ENCODE measurements at regions not wholly inside any gene's neighbourhood (a gene's known extent, or its start where the extent isn't known, plus 50 kb on each side); places are given as distances from the start of the nearest gene placed in this dataset.
A peak's percentile ranks its signal among the peaks of the same experiment; 100 is the strongest.

DNA sequence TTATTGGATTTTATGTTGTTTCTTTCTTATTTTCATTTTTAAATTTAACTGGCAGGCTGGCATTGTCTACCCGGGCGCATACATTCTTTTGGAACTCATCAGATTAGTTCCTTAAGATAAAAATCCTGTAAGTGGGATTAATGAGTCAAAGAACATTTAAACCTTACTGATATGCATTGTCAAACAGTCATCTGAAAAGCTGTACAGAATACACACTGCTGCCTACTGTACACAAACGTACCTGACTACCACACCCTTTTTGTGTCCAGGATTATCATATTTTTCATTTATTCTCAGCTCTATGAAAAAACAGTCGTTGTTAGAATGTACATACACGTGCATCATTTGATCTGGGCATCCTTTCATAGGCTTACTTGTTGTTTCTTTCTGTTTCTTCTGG, 358.3 kb downstream of the EFNB2 start:
- DNase-seq (ENCODE audit: low read depth, low spot score) = no peak

DNA sequence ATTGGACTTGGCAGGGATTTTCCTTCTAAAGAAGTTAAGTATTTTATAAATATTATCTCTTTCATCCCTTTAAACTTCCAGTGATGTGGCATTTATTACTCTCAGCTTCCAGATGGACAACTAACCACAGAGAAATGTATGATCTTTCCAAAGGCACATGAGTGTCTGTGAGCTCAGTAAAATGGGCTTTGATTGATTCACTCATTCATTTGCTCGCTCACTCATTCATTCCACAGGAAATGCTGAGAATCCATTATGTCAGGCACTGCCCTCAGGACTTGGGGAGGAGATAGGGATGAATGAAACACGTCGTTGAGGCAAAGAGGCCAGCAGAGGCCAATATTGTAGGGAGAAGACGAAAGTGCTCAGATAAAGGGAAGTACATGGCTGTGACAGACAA, 359.3 kb downstream of the EFNB2 start:
- no peak for DNase-seq (ENCODE audit: low read depth, low spot score)

DNA sequence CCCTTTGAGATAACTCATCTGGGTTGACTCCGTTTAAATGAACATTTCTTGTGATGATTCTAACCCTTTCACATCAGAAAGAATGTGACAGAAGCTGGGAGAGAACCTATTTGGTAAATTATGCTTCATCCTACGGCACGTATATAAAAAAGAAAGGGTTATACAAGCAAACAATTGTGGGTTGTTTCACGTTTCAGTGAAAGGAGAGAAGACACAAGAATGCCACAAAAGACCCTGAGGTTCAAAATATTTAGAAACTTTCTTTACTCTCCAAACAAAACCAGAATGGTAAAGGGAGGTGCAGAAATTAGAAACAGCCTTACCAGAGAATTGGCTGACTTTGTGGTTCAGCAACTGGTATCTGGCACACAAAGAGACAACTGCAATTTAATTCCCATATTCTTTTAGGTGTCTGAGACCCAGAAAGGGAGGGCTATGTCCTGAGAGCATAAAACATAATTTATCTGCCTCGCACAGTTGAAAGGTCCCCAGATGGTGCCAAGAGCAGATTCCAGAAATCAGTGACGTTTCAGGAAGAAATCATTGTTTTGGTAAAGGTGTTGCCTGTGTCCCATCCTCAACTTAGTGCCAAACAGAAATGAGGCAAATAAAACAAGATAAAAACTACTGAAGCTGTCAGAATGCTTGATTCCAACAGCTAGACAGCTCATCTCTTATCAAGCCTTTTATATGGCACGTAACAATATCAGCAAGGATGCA, 361.4 kb downstream of the EFNB2 start:
- no peak for DNase-seq (ENCODE audit: low read depth, low spot score)

DNA sequence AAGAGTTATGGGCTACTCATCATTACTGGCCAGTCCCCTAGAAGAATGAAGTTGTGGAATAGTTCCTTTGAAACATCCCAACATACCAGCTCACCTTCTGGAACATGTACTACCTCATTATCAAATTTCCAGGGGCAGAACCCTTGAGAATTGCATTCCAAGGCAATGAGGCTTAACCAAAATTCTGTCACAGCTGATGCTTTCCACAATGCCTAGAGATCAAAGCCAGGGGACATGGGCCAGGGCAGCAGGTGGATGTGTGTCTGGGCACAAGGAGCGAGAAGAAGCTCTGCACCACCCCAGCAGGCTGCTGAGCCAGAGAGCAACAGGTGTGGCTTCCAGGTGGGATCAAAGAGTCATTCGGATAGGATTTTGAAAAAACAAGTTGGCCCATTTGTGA, 362.1 kb downstream of the EFNB2 start:
- no peak for DNase-seq (ENCODE audit: low read depth, low spot score)

DNA sequence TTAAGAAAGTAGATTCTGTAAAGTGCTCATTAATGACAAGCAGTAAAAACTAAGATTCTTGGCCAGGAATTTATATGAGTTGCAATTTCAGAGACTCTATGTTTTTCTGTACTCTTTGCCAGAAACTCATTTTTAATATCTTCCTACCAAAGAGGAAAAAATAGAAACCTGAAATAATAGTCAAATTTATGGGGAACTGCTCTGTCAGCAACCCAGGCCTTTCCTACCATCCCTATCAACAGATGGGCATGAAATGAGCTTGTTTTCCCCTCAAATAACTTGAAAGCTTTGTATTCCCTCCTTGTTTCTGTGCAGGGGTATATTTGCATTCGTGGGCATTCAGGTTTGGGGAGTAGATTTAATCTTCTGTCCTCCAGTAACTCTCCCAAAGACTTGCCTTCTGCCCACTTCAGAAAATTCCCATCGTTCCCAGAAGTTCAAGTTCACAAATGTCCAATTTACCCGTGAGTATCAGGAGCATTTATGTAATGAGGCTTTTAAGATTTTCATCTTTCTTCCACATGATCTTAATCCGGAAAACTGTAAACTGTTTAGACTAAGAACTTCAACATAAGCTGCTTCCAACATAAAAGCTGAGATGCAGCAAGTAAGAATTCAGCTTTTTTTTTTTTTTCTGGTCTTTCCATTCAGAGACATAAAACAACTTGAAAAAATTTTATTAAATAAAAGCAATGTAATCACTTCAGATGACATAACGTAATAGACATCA, 363.1 kb downstream of the EFNB2 start:
- DNase-seq (ENCODE audit: low read depth, low spot score) = no peak

DNA sequence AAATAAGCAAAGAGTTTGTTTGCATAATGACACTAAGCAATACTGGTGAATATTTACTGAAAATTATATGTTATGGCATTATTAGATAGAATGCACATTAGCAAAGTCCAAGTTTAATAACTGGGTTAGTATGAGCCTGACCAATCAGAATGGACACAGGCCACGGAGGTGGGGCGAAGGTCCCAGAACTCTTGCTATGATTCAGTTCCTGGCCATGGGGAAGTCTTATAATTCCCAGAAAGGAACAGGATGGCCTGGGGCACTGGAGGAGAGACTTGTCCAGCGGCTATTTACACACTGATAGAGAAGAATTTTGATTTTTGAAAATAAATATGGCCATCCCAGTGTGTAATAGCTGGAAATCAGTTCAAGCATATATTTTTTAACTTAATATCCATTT, 372.0 kb downstream of the EFNB2 start:
- DNase-seq (ENCODE audit: low read depth, low spot score) = peak; percentile 44

DNA sequence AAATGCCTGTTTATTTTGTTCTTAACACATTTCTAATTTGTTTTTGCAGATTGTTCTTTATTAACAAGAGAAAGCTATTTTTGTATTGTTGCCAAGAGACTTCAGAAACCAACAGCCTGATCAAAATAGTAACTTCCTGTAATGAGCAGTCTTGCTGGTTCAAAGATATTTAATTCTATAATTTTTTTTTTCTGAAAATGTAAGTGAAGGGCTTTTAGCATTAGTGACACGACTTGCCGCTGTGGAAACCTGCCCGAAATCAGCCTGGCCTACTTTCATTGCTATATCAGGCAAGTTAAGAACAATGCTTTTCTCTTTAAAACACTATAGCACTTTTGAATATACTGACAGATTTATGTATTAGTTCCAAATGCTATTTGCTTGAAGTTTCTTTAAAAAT, 374.3 kb downstream of the EFNB2 start:
- DNase-seq (ENCODE audit: low read depth, low spot score) = no peak

DNA sequence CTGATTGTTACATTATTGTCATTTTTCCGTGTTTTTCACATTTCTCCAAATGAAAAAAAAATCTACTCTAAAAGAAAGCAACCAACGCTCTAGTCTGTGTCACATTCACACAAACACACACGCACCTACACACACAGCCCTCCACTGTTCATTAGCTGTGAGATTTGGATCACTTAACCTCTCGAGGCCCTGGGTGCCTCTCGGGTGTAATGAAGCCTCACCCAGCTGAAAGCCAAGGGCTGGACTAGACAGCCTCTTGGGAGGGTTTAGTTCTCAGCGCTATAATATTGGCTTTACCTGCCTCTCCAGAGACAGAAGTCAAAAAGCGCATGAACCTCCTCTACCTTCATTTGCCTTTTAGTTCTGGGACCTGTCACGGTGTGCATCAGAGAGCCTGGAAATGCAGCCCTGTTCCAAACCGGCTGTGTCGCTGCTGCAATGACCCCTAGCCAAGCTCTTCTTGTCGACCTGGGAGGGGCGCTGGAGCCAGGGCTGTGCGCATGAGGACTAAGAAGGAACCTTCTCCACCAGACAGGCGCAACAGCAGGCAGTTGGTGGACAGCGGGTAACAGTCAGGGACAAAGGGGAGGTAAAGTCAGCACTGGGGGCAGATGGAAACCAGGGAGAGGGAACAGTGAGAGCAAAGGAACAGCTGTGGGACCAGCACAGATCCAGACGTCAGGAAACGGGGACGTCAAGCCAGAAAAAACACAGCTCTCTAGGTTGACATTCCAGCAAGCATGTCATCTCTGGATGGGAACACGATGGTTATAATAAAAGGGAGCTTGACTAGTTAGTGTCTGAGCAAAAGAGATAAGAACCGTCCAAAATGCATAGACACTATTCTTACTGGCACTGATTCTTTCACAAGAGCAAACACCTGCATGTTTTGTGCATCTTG, 375.9 kb downstream of the EFNB2 start:
- no peak for DNase-seq (ENCODE audit: low read depth, low spot score)

DNA sequence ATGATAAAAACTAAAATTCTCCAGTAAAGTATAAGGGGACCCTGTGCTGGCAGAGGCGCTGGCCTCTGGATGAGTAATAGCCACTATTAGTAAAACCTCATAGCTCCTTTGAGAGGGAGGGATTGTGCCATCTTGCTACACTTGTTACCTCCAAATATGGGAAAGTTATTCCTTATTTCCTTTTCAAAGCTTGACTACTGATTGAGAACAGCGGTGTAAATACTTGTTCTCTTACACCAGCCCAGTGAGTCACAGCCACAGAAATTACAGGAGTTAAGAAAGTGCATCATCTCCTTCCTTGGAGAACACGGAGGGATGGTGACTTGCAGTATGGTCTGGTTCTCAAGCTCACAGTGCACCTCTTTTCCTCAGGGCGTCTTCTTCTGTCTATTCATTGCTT, 379.0 kb downstream of the EFNB2 start:
- peak; percentile 43 for DNase-seq (ENCODE audit: low read depth, low spot score)

DNA sequence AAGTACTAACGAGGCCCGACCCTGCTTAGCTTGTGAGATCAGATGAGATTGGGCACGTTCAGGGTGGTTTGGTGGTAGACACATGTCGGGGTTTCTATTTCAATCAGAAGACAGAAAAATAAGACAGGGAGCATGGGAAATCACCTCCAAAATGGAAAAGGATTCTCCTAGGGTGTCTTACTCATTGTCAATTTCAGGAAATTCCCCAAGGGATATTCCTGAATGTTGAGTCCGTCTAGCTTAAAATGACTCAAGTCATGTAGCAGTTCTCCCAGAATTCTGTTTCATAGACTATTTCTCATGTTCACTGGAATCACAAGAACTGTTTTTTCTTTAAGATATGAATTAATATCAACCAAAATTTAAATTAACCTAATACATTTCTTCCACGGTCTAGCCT, 380.1 kb downstream of the EFNB2 start:
- DNase-seq (ENCODE audit: low read depth, low spot score) = no peak

DNA sequence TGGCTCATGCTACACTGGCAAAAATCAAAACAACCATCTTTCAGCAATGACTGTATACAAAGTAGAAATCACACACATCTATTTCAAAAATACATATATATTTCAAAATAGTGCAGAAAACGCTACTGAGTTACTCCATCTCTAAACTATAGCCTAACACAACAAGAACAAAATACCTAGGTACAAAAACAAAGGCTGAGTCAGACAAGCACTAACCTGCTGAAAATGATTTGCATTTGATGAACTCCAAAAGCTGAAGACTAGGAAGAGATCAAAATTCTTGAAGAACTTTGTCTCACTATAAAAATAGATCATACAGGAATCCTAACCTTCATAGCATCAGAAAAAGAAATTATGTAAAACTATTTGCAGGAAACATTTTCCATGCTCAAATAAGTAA, 381.6 kb downstream of the EFNB2 start:
- DNase-seq (ENCODE audit: low read depth, low spot score) = no peak

DNA sequence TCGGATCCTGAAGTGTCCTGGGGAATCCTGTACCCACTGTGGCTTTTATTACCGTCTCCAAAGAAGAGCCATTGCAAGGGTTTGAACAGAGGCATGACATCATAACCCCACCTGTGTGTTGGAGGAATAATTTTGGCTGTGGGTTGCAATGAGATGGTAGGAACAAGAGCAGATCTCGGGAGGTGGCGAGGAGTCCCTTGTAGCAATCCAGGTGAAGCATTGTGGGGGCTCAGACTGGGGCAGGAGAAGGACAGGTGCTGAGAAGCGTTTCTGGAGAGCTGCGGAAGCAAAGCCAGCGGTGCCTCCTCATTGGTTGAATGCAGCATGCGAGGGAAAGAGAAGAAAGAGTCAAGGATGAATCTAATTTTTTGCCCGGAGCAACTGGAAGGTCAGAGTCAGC, 382.4 kb downstream of the EFNB2 start:
- DNase-seq (ENCODE audit: low read depth, low spot score) = no peak

DNA sequence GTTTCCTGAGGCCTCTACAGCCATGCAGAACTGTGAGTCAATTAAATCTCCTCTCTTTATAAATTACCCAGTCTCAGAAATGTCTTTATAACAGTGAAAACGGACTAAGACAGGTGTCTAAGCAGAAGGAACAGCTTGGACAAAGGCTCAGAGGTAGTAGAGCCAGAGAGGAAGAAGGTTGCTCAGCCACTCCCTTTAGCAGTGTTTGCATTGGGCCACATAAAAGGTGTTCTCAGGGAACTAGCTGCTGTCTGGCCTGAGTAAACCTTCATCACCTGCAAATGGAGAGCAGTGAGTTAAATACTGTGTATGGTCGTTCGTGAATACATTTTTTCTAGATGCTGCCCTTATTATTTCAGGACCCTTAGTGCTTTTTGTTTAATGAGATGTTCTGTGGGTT, 383.4 kb downstream of the EFNB2 start:
- DNase-seq (ENCODE audit: low read depth, low spot score) = no peak

DNA sequence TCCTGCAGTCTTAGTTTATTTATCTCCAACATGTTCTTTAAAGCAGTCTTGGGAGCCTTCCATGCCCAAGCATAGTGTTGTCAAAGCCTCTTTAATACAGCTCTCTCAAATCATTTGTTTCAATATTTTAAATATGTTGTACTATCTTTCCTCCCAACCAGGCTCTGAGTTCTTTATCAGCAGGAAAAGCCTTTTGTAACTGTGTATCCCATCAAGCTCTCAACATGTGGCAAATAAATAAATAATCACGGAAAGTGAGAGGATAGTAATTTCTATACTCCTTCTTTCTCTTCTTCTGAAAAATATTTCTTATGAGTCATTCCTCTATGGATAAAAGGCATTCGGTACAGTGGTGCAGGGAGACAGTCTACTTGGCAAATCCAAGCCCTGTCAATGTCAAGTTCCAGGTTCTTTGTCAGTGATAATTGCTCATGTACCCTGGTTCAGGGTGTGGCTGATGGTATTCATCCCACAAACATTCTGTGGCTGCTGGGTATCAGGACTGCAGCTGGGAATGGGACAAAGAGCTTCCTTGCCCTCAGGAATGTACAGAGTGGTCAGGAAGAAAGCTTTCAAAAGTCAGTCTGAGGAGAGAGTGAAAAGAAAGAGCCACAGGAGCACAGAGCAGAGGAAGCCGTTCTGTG, 384.3 kb downstream of the EFNB2 start:
- peak; percentile 35 for DNase-seq (ENCODE audit: low read depth, low spot score)

DNA sequence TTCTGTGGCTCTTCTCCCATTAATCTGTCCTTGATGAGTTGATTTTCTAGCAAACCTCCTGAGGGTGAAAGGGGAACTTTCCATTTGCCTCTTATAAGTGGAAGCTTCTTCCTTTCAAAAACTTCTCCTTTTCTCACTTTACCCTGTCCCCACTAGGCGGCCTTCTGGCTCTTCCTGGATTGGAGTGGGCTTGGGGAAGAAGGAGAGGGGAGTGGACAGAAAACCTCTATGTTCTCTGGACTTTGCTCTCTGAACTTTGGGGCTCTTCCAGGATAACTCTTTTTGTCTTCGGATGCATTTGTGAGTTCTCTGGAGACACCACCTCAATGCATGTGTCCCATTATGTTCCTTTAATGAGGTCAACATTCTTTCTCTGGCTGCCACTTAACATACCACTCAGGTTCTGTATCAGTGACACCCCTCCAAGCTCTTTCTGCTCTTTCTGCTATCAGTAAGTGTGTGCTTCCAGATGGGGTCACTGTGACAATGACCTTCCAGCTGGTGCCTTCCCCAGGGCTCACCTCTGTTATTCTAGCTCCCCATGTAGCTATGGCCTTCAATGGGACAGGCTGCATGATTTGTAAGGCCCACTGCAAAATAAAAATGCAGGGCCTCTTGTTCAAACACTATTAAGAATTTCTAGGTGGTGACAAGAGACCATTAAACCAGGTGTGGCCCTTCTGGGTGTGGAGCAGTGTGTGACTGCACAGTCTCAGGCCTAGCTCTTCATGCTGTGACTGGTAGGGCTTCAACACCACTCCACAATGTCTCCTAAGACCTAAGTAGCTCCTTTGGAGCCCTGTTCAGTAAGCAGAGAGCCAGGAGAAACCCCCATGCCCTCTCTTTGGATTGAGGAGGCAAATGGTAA, 389.2 kb downstream of the EFNB2 start:
- DNase-seq (ENCODE audit: low read depth, low spot score) = no peak

DNA sequence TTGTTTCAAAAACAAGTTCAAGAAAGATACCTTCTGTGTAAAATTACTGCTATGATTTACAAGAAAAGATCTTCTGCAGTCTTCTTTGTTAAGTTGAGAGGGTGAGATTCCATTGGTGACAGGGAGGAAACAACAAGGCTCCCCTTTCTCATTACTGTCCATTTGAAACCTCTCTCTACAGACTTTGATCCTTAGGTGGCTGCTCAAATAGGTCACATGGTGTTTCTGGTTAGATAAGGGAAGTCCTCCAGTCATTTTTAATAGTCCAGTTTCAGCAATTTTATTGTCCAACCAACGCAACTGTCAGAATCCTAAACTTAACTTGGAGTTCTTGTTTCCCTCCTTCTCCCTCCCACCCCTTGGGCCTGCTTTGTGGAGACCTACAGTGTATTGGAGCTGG, 390.4 kb downstream of the EFNB2 start:
- no peak for DNase-seq (ENCODE audit: low read depth, low spot score)

DNA sequence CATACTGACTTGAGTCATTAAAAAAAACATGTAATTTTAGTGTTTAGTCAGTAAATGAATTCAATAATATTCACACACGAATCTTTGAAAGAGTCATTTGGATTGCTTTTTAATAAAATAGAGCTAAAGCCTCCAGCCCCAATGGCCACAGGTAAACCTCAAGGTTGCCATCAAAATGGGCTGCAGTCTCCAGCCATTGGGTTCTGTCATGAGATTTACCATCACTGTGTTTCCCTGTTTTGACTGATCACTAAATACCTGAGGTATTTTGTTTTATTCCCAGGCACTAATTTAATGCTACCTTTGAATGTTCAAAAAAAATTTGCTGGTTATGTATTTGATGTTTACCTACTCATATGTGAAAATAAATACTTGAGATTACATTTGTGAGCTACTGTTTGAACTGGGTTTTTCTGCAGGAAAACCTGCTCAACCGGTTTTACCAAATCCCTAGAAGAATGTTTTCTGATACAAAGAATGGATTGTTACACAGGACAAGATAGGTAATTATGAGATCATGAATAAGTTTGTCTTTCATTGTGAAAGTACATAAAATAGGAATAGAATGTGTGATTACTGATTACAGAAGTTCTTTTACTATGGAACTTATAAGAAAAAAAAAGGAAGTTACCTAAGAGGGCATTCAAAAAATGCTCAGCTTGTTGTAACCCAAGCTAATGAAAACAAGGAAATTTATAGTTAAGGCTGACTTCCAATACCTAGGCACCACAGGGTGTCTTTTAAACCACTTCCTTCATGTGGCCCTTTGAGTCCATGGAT, 391.3 kb downstream of the EFNB2 start:
- no peak for DNase-seq (ENCODE audit: low read depth, low spot score)

DNA sequence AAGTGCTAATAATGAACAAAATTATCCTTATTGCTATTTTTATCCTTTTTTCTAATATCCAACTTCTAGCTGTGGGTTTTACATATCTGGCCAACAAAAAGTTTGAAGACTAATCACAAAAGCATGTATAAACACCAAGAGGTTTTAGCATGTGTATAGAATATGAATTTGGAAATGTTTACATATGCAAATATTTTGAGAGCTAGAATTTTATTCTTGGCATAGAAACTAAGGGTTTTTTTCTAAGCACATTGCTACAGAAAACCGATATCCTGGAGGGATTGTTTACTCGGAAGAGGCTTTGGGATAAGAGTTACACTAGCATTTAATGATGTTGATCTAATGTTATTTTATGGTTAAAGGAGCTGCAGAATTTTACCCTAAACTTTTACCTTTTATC, 392.1 kb downstream of the EFNB2 start:
- no peak for DNase-seq (ENCODE audit: low read depth, low spot score)

DNA sequence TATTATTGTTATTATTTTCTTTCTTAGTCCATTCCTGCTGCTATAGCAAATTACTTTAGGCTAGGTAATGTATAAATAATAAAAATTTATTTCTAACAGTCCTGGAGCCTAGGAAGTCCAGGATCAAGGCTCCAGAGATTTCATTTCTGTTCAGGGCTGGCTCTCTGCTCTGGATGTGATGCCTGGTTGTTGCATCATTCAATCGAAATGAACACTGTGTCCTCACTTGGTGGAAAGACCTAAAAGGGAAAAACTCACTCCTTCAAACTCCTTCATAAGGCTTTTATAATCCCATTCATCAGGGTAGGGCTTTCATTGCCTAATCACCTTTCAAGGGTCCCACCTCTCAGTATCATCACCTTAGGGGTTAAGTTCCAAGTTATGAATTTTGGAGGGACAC, 395.0 kb downstream of the EFNB2 start:
- DNase-seq (ENCODE audit: low read depth, low spot score) = no peak

DNA sequence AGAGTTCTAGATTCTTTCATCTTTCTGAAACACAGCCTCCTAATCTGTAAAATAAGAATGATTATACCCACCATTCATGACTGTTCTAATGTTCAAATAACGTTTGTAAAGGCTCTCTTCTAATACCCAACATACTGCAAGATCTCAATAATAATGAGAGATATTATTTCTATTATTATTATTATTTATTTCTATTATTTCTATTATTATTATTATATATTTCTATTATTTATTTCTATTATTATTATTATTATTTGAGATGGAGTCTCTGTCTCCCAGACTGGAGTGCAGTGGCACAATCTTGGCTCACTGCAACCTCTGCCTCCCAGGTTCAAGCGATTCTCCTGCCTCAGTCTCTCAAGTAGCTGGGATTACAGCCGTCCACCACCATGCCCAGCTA, 395.5 kb downstream of the EFNB2 start:
- no peak for DNase-seq (ENCODE audit: low read depth, low spot score)

All from pulmonary artery endothelial cell (primary cell).